Activated naive CD4-positive, alpha-beta T cell treated with anti-CD3 and anti-CD28 coated beads, Interleukin-2, amount 50 U/mL, for 72 hours (primary cell): ENCODE measurements at regions not wholly inside any gene's neighbourhood (a gene's known extent, or its start where the extent isn't known, plus 50 kb on each side); places are given as distances from the start of the nearest gene placed in this dataset.

ENCODE experiments used
- ATAC-seq, 2 donors: fragments of 150-1000 bp; cut with Tn5 transposase; 2 replicates each; pipeline ENCODE4 v1.10.0; 2021; ENCODE audit warnings: mild to moderate bottlenecking in 2 of 2, moderate library complexity in 2 of 2
- DNase-seq, 2 donors: peaks; one replicate each; pipeline ENCODE4 v3.0.0; 2021 to 2022; ENCODE audit warnings: low spot score in 2 of 2
- H3K27ac Mint-ChIP-seq, 2 donors: one replicate each; pipeline ENCODE4 v1.8.0; 2022; ENCODE audit warnings: mild to moderate bottlenecking in 2 of 2, mixed read lengths in 2 of 2
- H3K36me3 Mint-ChIP-seq, 2 donors: one replicate each; pipeline ENCODE4 v1.8.0; 2022; ENCODE audit warnings: mixed read lengths in 2 of 2
- H3K9me3 Mint-ChIP-seq, 2 donors: one replicate each; pipeline ENCODE4 v1.8.0; 2022; ENCODE audit warnings: mixed read lengths in 2 of 2

GRCh38 chr13:107205318-107206104 lies 637.6 kb upstream of the ARGLU1 start:
- no peak overlapping the region for H3K27ac Mint-ChIP-seq
- ATAC-seq: peak; percentile 62 to 83
- no peaks in the 10 kb centered on the region for H3K36me3 Mint-ChIP-seq
- DNase-seq: peak in 1 of 2 donors; percentile 68
- H3K9me3 Mint-ChIP-seq: no peaks in the 10 kb centered on the region

- no peak overlapping the region for H3K27ac Mint-ChIP-seq
- H3K36me3 Mint-ChIP-seq: no peaks in the 10 kb centered on the region
- DNase-seq: no peak
- ATAC-seq: no peak
- H3K9me3 Mint-ChIP-seq: peaks cover 0 to 5% of the 10 kb centered on the region in 2 donors
Observed at GRCh38 chr13:107203146-107203847, 635.4 kb upstream of the ARGLU1 start.

GRCh38 chr13:107202371-107203023 lies 634.6 kb upstream of the ARGLU1 start:
- peaks cover 0 to 6% of the 10 kb centered on the region in 2 donors for H3K9me3 Mint-ChIP-seq
- DNase-seq (no peak), ATAC-seq (no peak)
- H3K27ac Mint-ChIP-seq: no peak overlapping the region
- no peaks in the 10 kb centered on the region for H3K36me3 Mint-ChIP-seq

GRCh38 chr13:107200491-107200890 lies 632.6 kb upstream of the ARGLU1 start:
- Mint-ChIP-seq H3K9me3 (peaks cover 4 to 9% of the 10 kb centered on the region in 2 donors), H3K27ac (no peak overlapping the region), H3K36me3 (no peaks in the 10 kb centered on the region)
- no peak for DNase-seq
- no peak for ATAC-seq

- H3K27ac Mint-ChIP-seq: no peak overlapping the region
- DNase-seq: no peak
- H3K36me3 Mint-ChIP-seq: no peaks in the 10 kb centered on the region
- H3K9me3 Mint-ChIP-seq: peaks cover 7% of the 10 kb centered on the region in 2 donors
- no peak for ATAC-seq
Observed at GRCh38 chr13:107192289-107192688, 624.4 kb upstream of the ARGLU1 start.

- ATAC-seq (no peak), DNase-seq (no peak)
- Mint-ChIP-seq H3K27ac (no peak overlapping the region), H3K36me3 (no peaks in the 10 kb centered on the region), H3K9me3 (peaks cover 9 to 12% of the 10 kb centered on the region in 2 donors)
Observed at GRCh38 chr13:107190065-107190464, 622.1 kb upstream of the ARGLU1 start.

GRCh38 chr13:107185889-107186288 lies 618.0 kb upstream of the ARGLU1 start:
- Mint-ChIP-seq H3K9me3 (peaks cover 8 to 22% of the 10 kb centered on the region in 2 donors), H3K36me3 (no peaks in the 10 kb centered on the region), H3K27ac (no peak overlapping the region)
- DNase-seq (no peak), ATAC-seq (no peak)

GRCh38 chr13:107170270-107170931 lies 602.5 kb upstream of the ARGLU1 start:
- Mint-ChIP-seq H3K27ac (no peak overlapping the region), H3K36me3 (peaks cover 0 to 9% of the 10 kb centered on the region in 2 donors), H3K9me3 (peaks cover 24 to 26% of the 10 kb centered on the region in 2 donors)
- ATAC-seq (no peak), DNase-seq (no peak)

- H3K36me3 Mint-ChIP-seq: no peaks in the 10 kb centered on the region
- H3K27ac Mint-ChIP-seq: no peak overlapping the region
- DNase-seq: no peak
- no peaks in the 10 kb centered on the region for H3K9me3 Mint-ChIP-seq
- ATAC-seq: no peak
Observed at GRCh38 chr13:107157271-107157670, 589.3 kb upstream of the ARGLU1 start.

- peaks cover 5 to 11% of the 10 kb centered on the region in 2 donors for H3K9me3 Mint-ChIP-seq
- H3K36me3 Mint-ChIP-seq: no peaks in the 10 kb centered on the region
- ATAC-seq (no peak), DNase-seq (no peak)
- H3K27ac Mint-ChIP-seq: no peak overlapping the region
Observed at GRCh38 chr13:107144432-107144831, 576.5 kb upstream of the ARGLU1 start.

GRCh38 chr13:107141767-107142166 lies 573.8 kb upstream of the ARGLU1 start:
- H3K27ac Mint-ChIP-seq: no peak overlapping the region
- H3K9me3 Mint-ChIP-seq: peaks cover 2 to 5% of the 10 kb centered on the region in 2 donors
- DNase-seq: no peak
- H3K36me3 Mint-ChIP-seq: no peaks in the 10 kb centered on the region
- ATAC-seq: no peak

- H3K9me3 Mint-ChIP-seq: peaks cover 0 to 8% of the 10 kb centered on the region in 2 donors
- DNase-seq (no peak), ATAC-seq (no peak)
- H3K36me3 Mint-ChIP-seq: no peaks in the 10 kb centered on the region
- H3K27ac Mint-ChIP-seq: no peak overlapping the region
Observed at GRCh38 chr13:107139006-107139405, 571.1 kb upstream of the ARGLU1 start.

- DNase-seq (no peak), ATAC-seq (no peak)
- peaks cover 0 to 5% of the 10 kb centered on the region in 2 donors for H3K36me3 Mint-ChIP-seq
- peaks cover 2 to 10% of the 10 kb centered on the region in 2 donors for H3K9me3 Mint-ChIP-seq
- H3K27ac Mint-ChIP-seq: no peak overlapping the region
Observed at GRCh38 chr13:107138486-107138885, 570.5 kb upstream of the ARGLU1 start.

GRCh38 chr13:107133950-107134349 lies 566.0 kb upstream of the ARGLU1 start:
- no peak for ATAC-seq

GRCh38 chr13:107130566-107130965 lies 562.6 kb upstream of the ARGLU1 start:
- Mint-ChIP-seq H3K36me3 (peaks cover 0 to 7% of the 10 kb centered on the region in 2 donors), H3K9me3 (peaks cover 20 to 23% of the 10 kb centered on the region in 2 donors), H3K27ac (no peak overlapping the region)
- no peak for DNase-seq
- no peak for ATAC-seq

More at GRCh38 chr13:107133950-107134349, 566.0 kb upstream of the ARGLU1 start:
- Mint-ChIP-seq H3K27ac (no peak overlapping the region), H3K36me3 (peaks cover 0 to 7% of the 10 kb centered on the region in 2 donors), H3K9me3 (peaks cover 5 to 18% of the 10 kb centered on the region in 2 donors)
- DNase-seq: no peak

GRCh38 chr13:107124730-107125129 lies 556.8 kb upstream of the ARGLU1 start:
- Mint-ChIP-seq H3K27ac (no peak overlapping the region), H3K9me3 (peaks cover 12 to 15% of the 10 kb centered on the region in 2 donors), H3K36me3 (no peaks in the 10 kb centered on the region)
- no peak for DNase-seq
- no peak for ATAC-seq
